ENCODE measurements at regions not wholly inside any gene's neighbourhood (a gene's known extent, or its start where the extent isn't known, plus 50 kb on each side); places are given as distances from the start of the nearest gene placed in this dataset.
A peak's percentile ranks its signal among the peaks of the same experiment; 100 is the strongest.
"Not testable (repeated sequence)": the region's sequence is repeated elsewhere in the genome, so short reads cannot be mapped to it uniquely, and the experiment has no call there.

- peaks cover 32% of the 10 kb centered on the region for H3K4me1 Mint-ChIP-seq
- TF ChIP-seq CTCF (conservative IDR thresholded peaks at IDR 0.05): no peak
- DNase-seq (ENCODE audit: low read depth, low spot score): no peak
- no peak overlapping the region for H3K27ac Mint-ChIP-seq (ENCODE audit: unreplicated experiment)
- H3K36me3 Mint-ChIP-seq (ENCODE audit: low read depth): no peaks in the 10 kb centered on the region
- no peaks in the 10 kb centered on the region for H3K27me3 Mint-ChIP-seq (ENCODE audit: low read depth)
- no peak overlapping the region for H3K4me3 Mint-ChIP-seq
- no peaks in the 10 kb centered on the region for H3K9me3 Mint-ChIP-seq
Observed at GRCh38 chr5:102106599-102106998, 189.5 kb downstream of the SLCO4C1 start.

- peaks cover 4% of the 10 kb centered on the region for H3K9me3 Mint-ChIP-seq
- H3K36me3 Mint-ChIP-seq (ENCODE audit: low read depth): peaks cover 2% of the 10 kb centered on the region
- H3K27ac Mint-ChIP-seq (ENCODE audit: unreplicated experiment): peak overlapping the region; percentile 71
- TF ChIP-seq CTCF (conservative IDR thresholded peaks at IDR 0.05): no peak
- H3K4me1 Mint-ChIP-seq: peaks cover 33% of the 10 kb centered on the region
- no peaks in the 10 kb centered on the region for H3K27me3 Mint-ChIP-seq (ENCODE audit: low read depth)
- no peak overlapping the region for H3K4me3 Mint-ChIP-seq
- no peak for DNase-seq (ENCODE audit: low read depth, low spot score)
Observed at GRCh38 chr5:102099766-102100331, 196.2 kb downstream of the SLCO4C1 start.

- H3K36me3 Mint-ChIP-seq (ENCODE audit: low read depth); H3K9me3 Mint-ChIP-seq; DNase-seq (ENCODE audit: low read depth, low spot score); H3K4me3 Mint-ChIP-seq; H3K27ac Mint-ChIP-seq (ENCODE audit: unreplicated experiment); H3K27me3 Mint-ChIP-seq (ENCODE audit: low read depth): not testable (repeated sequence)
- peaks cover 25% of the 10 kb centered on the region for H3K4me1 Mint-ChIP-seq
Observed at GRCh38 chr5:102099083-102099482, 197.0 kb downstream of the SLCO4C1 start.

GRCh38 chr5:102098606-102099005 lies 197.5 kb downstream of the SLCO4C1 start:
- H3K4me1 Mint-ChIP-seq: peaks cover 24% of the 10 kb centered on the region
- not testable (repeated sequence) for DNase-seq (ENCODE audit: low read depth, low spot score); H3K36me3 Mint-ChIP-seq (ENCODE audit: low read depth); H3K27me3 Mint-ChIP-seq (ENCODE audit: low read depth); H3K9me3 Mint-ChIP-seq; H3K4me3 Mint-ChIP-seq
- peak overlapping the region; percentile 58 for H3K27ac Mint-ChIP-seq (ENCODE audit: unreplicated experiment)

- no peaks in the 10 kb centered on the region for H3K36me3 Mint-ChIP-seq (ENCODE audit: low read depth)
- no peaks in the 10 kb centered on the region for H3K27me3 Mint-ChIP-seq (ENCODE audit: low read depth)
- no peak overlapping the region for H3K27ac Mint-ChIP-seq (ENCODE audit: unreplicated experiment)
- H3K9me3 Mint-ChIP-seq: peaks cover 5% of the 10 kb centered on the region
- peak; percentile 64 for TF ChIP-seq CTCF (conservative IDR thresholded peaks at IDR 0.05)
- no peak overlapping the region for H3K4me3 Mint-ChIP-seq
- no peak for DNase-seq (ENCODE audit: low read depth, low spot score)
- no peaks in the 10 kb centered on the region for H3K4me1 Mint-ChIP-seq
Observed at GRCh38 chr5:102090770-102091169, 205.3 kb downstream of the SLCO4C1 start.

GRCh38 chr5:102089883-102090282 lies 206.2 kb downstream of the SLCO4C1 start:
- H3K9me3 Mint-ChIP-seq: peaks cover 5% of the 10 kb centered on the region
- TF ChIP-seq CTCF (conservative IDR thresholded peaks at IDR 0.05): no peak
- no peaks in the 10 kb centered on the region for H3K4me1 Mint-ChIP-seq
- H3K27me3 Mint-ChIP-seq (ENCODE audit: low read depth): no peaks in the 10 kb centered on the region
- no peak for DNase-seq (ENCODE audit: low read depth, low spot score)
- H3K36me3 Mint-ChIP-seq (ENCODE audit: low read depth): no peaks in the 10 kb centered on the region
- H3K4me3 Mint-ChIP-seq: no peak overlapping the region
- no peak overlapping the region for H3K27ac Mint-ChIP-seq (ENCODE audit: unreplicated experiment)

- no peak for DNase-seq (ENCODE audit: low read depth, low spot score)
- Mint-ChIP-seq H3K4me1 (no peaks in the 10 kb centered on the region), H3K4me3 (no peak overlapping the region), H3K9me3 (peaks cover 2% of the 10 kb centered on the region), H3K27ac (ENCODE audit: unreplicated experiment) (no peak overlapping the region), H3K27me3 (ENCODE audit: low read depth) (no peaks in the 10 kb centered on the region), H3K36me3 (ENCODE audit: low read depth) (no peaks in the 10 kb centered on the region)
- TF ChIP-seq CTCF (conservative IDR thresholded peaks at IDR 0.05): no peak
Observed at GRCh38 chr5:102087906-102088305, 208.2 kb downstream of the SLCO4C1 start.
